Tibial nerve (tissue), 4 donors: ENCODE measurements at regions not wholly inside any gene's neighbourhood (a gene's known extent, or its start where the extent isn't known, plus 50 kb on each side); places are given as distances from the start of the nearest gene placed in this dataset.
A peak's percentile ranks its signal among the peaks of the same experiment; 100 is the strongest.

Experiments used
- DNase-seq, 2 donors: peaks; one replicate each; pipeline ENCODE4 v3.0.0-alpha.2; 2019; ENCODE audit warnings: low spot score in 2 of 2
- H3K27ac ChIP-seq, 4 donors: fragments of 200-600 bp; sonication (generic) in 3 of 4; one replicate each; pipeline ENCODE4 v1.5.1; 2017 to 2019; ENCODE audit warnings: mild to moderate bottlenecking in 1 of 4
- H3K27me3 ChIP-seq, 2 donors: fragments of 200-600 bp; sonication (generic) in 1 of 2; one replicate each; pipeline versions ENCODE4 v1.5.1 to v1.6.0; 2017 to 2019
- H3K36me3 ChIP-seq, 3 donors: fragments of 200-600 bp; sonication (generic); one replicate each; pipeline ENCODE4 v1.5.1; 2018 to 2019
- H3K4me1 ChIP-seq, 4 donors: fragments of 200-600 bp; sonication (generic) in 3 of 4; one replicate each; pipeline ENCODE4 v1.5.1; 2017 to 2019
- H3K4me3 ChIP-seq, 4 donors: fragments of 200-600 bp; sonication (generic) in 3 of 4; one replicate each; pipeline ENCODE4 v1.5.1; 2017 to 2019; ENCODE audit warnings: mild to moderate bottlenecking in 1 of 4, moderate library complexity in 1 of 4
- H3K9me3 ChIP-seq, 4 donors: fragments of 200-600 bp; sonication (generic) in 3 of 4; one replicate each; pipeline ENCODE4 v1.5.1; 2017 to 2019
- CTCF ChIP-seq, 5 experiments: fragments of 200-600 bp in 3 of 5; fragments of 450-650 bp in 2 of 5; sonication (generic) in 3 of 5; IDR thresholded peaks; one replicate each; pipeline ENCODE4 v1.5.1; 2016 to 2019; ENCODE audit warnings: antibody characterized with exemption in 5 of 5, mild to moderate bottlenecking in 3 of 5, moderate library complexity in 2 of 5
- EP300 ChIP-seq, 2 donors: sonication (generic); formaldehyde crosslinking; IDR thresholded peaks; one replicate each; pipeline ENCODE4 v1.6.1; 2017; ENCODE audit warnings: antibody characterized with exemption in 2 of 2, mild to moderate bottlenecking in 1 of 2
- WGBS, 2 donors: methylation state at CpG; one replicate each; pipeline ENCODE4 v1.1.5; 2018; 5-methylcytosine and 5-hydroxymethylcytosine counted together

- H3K4me3 ChIP-seq: no peak overlapping the region
- no peak for TF ChIP-seq CTCF (IDR thresholded peaks at IDR 0.05)
- peak; percentile 46 to 77 for TF ChIP-seq EP300 (IDR thresholded peaks at IDR 0.05)
- peak; percentile 62 to 84 for DNase-seq
These were observed 50.2 kb upstream of the DTNA start for GRCh38 chr18:34659579-34660517.

More at GRCh38 chr18:34659579-34660517, 50.2 kb upstream of the DTNA start:
- Histone ChIP-seq H3K27me3 (no peaks in the 10 kb centered on the region), H3K9me3 (no peaks in the 10 kb centered on the region), H3K36me3 (no peaks in the 10 kb centered on the region), H3K4me1 (peaks cover 0 to 38% (median 9%) of the 10 kb centered on the region in 4 donors), H3K27ac (peak overlapping the region; percentile 29 to 90 (median 73))
- 9 to 14% methylated on average over 8 of the region's 8 CpGs for WGBS, 2 donors
